HepG2 (cell line): ENCODE measurements at regions not wholly inside any gene's neighbourhood (a gene's known extent, or its start where the extent isn't known, plus 50 kb on each side); places are given as distances from the start of the nearest gene placed in this dataset.

Experiments
- CCAR2 ChIP-seq: fragments of 200-400 bp; formaldehyde crosslinking; optimal IDR thresholded peaks from 2 replicates; pipeline ENCODE3; 2018; ENCODE audit warnings: low read depth, mild to moderate bottlenecking, low read length, moderate library complexity
- IRF2 ChIP-seq: IDR thresholded peaks from 2 replicates; pipeline ENCODE4 v1.6.1; 2018; ENCODE audit warnings: missing genetic modification reagents, missing compliant biosample characterization
- JARID2 ChIP-seq: sonication (generic); formaldehyde crosslinking; IDR thresholded peaks from 2 replicates; pipeline ENCODE4 v1.8.1; 2023; ENCODE audit warnings: missing genetic modification reagents, inconsistent platforms; ENCODE audit not compliant: insufficient replicate concordance
- MIER2 ChIP-seq: IDR thresholded peaks from 2 replicates; pipeline ENCODE4 v1.6.1; 2016; ENCODE audit warnings: missing biosample characterization, missing genetic modification reagents
- NRL ChIP-seq: sonication (generic); formaldehyde crosslinking; IDR thresholded peaks from 2 replicates; pipeline ENCODE4 v1.5.0; 2020; ENCODE audit warnings: missing genetic modification reagents, mild to moderate bottlenecking, moderate library complexity, borderline replicate concordance
- YEATS4 ChIP-seq: sonication (generic); formaldehyde crosslinking; IDR thresholded peaks from 2 replicates; pipeline ENCODE4 v1.4.0; 2020; ENCODE audit warnings: missing genetic modification reagents, borderline replicate concordance
- ZKSCAN5 ChIP-seq: sonication (generic); formaldehyde crosslinking; IDR thresholded peaks from 2 replicates; pipeline ENCODE4 v1.5.1; 2020; ENCODE audit warnings: mild to moderate bottlenecking, missing genetic modification reagents
- ZNF550 ChIP-seq: sonication (generic); formaldehyde crosslinking; IDR thresholded peaks from 2 replicates; pipeline ENCODE4 v1.4.0; 2020; ENCODE audit warnings: mild to moderate bottlenecking, missing genetic modification reagents, borderline replicate concordance
- TF ChIP-seq, protein P1 (sequence below): sonication (generic); formaldehyde crosslinking; IDR thresholded peaks from 2 replicates; pipeline ENCODE4 v1.5.1; 2020; ENCODE audit warnings: mild to moderate bottlenecking, missing genetic modification reagents, borderline replicate concordance
- TF ChIP-seq, protein P2 (sequence below): sonication (generic); formaldehyde crosslinking; IDR thresholded peaks from 2 replicates; pipeline ENCODE4 v1.4.0; 2020; ENCODE audit warnings: missing genetic modification reagents
- TF ChIP-seq, protein P3 (sequence below): sonication (generic); formaldehyde crosslinking; IDR thresholded peaks from 2 replicates; pipeline ENCODE4 v1.5.1; 2020; ENCODE audit warnings: mild to moderate bottlenecking, missing genetic modification reagents, borderline replicate concordance
- TF ChIP-seq, protein P4 (sequence below): sonication (generic); formaldehyde crosslinking; IDR thresholded peaks from 2 replicates; pipeline ENCODE4 v1.4.0; 2020; ENCODE audit warnings: mild to moderate bottlenecking, missing genetic modification reagents, borderline replicate concordance

DNA sequence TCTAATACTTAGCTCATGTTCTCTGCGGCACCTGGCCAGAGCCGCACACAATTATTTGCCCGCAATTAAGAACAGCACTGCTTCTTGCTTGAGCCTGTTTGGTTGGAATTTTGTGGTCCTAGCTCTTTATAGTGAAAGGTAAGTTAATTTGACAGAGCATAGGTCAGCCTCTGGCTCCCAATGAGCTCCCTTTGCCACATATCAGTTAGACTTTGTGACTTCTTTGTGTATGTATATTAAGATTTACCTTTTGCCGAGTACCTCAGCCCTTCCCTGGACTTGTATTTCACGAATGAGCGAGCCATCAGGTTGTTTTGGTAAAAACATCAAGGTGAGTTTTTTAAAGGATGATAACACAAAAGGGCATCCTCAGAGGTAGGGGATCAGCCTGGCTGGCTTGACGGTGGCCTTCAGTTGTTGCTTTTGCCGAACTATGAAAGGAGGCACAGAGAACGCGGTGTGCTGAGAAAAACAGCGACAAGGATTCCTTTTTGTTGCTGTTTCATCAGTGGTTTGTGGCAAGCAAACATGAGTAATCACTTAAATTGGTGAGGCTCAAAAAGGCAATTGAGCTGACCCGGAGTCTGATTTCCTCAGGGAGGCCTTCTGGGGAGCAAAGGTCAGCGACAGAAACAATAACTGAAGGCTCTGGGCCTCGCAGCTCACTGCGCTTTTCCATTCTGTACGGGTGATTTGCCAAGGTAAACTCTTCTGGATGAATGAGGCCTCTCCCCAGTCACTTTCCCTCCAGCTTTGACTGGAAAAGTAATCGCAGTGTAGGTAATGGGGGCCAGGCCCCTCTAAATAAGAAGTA lies 163.6 kb downstream of the HS3ST3A1 start (continued):
- TF ChIP-seq, protein P1, sequence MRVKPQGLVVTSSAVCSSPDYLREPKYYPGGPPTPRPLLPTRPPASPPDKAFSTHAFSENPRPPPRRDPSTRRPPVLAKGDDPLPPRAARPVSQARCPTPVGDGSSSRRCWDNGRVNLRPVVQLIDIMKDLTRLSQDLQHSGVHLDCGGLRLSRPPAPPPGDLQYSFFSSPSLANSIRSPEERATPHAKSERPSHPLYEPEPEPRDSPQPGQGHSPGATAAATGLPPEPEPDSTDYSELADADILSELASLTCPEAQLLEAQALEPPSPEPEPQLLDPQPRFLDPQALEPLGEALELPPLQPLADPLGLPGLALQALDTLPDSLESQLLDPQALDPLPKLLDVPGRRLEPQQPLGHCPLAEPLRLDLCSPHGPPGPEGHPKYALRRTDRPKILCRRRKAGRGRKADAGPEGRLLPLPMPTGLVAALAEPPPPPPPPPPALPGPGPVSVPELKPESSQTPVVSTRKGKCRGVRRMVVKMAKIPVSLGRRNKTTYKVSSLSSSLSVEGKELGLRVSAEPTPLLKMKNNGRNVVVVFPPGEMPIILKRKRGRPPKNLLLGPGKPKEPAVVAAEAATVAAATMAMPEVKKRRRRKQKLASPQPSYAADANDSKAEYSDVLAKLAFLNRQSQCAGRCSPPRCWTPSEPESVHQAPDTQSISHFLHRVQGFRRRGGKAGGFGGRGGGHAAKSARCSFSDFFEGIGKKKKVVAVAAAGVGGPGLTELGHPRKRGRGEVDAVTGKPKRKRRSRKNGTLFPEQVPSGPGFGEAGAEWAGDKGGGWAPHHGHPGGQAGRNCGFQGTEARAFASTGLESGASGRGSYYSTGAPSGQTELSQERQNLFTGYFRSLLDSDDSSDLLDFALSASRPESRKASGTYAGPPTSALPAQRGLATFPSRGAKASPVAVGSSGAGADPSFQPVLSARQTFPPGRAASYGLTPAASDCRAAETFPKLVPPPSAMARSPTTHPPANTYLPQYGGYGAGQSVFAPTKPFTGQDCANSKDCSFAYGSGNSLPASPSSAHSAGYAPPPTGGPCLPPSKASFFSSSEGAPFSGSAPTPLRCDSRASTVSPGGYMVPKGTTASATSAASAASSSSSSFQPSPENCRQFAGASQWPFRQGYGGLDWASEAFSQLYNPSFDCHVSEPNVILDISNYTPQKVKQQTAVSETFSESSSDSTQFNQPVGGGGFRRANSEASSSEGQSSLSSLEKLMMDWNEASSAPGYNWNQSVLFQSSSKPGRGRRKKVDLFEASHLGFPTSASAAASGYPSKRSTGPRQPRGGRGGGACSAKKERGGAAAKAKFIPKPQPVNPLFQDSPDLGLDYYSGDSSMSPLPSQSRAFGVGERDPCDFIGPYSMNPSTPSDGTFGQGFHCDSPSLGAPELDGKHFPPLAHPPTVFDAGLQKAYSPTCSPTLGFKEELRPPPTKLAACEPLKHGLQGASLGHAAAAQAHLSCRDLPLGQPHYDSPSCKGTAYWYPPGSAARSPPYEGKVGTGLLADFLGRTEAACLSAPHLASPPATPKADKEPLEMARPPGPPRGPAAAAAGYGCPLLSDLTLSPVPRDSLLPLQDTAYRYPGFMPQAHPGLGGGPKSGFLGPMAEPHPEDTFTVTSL (CRISPR knock-in tag) = 0 out of 2 replicates have a peak, but pooled peaks have one; percentile 89
- no peak for TF ChIP-seq ZKSCAN5
- peak; percentile 37 for TF ChIP-seq YEATS4 (CRISPR knock-in tag)
- TF ChIP-seq ZNF550 = 0 out of 2 replicates have a peak, but pooled peaks have one; percentile 21
- peak; percentile 72; the same call in 1 of the 2 replicates for TF ChIP-seq MIER2
- no peak for TF ChIP-seq JARID2 (CRISPR knock-in tag)
- TF ChIP-seq, protein P2, sequence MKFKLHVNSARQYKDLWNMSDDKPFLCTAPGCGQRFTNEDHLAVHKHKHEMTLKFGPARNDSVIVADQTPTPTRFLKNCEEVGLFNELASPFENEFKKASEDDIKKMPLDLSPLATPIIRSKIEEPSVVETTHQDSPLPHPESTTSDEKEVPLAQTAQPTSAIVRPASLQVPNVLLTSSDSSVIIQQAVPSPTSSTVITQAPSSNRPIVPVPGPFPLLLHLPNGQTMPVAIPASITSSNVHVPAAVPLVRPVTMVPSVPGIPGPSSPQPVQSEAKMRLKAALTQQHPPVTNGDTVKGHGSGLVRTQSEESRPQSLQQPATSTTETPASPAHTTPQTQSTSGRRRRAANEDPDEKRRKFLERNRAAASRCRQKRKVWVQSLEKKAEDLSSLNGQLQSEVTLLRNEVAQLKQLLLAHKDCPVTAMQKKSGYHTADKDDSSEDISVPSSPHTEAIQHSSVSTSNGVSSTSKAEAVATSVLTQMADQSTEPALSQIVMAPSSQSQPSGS = peak; percentile 67
- TF ChIP-seq NRL (CRISPR knock-in tag) = no peak
- TF ChIP-seq, protein P3, sequence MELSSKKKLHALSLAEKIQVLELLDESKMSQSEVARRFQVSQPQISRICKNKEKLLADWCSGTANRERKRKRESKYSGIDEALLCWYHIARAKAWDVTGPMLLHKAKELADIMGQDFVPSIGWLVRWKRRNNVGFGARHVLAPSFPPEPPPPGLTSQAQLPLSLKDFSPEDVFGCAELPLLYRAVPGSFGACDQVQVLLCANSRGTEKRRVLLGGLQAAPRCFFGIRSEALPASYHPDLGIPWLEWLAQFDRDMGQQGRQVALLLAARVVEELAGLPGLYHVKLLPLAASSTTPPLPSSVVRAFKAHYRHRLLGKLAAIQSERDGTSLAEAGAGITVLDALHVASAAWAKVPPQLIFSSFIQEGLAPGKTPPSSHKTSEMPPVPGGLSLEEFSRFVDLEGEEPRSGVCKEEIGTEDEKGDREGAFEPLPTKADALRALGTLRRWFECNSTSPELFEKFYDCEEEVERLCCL (CRISPR knock-in tag) = no peak
- TF ChIP-seq IRF2 = peak; percentile 59; the same call in 1 of the 2 replicates
- TF ChIP-seq CCAR2 = no peak
- TF ChIP-seq, protein P4, sequence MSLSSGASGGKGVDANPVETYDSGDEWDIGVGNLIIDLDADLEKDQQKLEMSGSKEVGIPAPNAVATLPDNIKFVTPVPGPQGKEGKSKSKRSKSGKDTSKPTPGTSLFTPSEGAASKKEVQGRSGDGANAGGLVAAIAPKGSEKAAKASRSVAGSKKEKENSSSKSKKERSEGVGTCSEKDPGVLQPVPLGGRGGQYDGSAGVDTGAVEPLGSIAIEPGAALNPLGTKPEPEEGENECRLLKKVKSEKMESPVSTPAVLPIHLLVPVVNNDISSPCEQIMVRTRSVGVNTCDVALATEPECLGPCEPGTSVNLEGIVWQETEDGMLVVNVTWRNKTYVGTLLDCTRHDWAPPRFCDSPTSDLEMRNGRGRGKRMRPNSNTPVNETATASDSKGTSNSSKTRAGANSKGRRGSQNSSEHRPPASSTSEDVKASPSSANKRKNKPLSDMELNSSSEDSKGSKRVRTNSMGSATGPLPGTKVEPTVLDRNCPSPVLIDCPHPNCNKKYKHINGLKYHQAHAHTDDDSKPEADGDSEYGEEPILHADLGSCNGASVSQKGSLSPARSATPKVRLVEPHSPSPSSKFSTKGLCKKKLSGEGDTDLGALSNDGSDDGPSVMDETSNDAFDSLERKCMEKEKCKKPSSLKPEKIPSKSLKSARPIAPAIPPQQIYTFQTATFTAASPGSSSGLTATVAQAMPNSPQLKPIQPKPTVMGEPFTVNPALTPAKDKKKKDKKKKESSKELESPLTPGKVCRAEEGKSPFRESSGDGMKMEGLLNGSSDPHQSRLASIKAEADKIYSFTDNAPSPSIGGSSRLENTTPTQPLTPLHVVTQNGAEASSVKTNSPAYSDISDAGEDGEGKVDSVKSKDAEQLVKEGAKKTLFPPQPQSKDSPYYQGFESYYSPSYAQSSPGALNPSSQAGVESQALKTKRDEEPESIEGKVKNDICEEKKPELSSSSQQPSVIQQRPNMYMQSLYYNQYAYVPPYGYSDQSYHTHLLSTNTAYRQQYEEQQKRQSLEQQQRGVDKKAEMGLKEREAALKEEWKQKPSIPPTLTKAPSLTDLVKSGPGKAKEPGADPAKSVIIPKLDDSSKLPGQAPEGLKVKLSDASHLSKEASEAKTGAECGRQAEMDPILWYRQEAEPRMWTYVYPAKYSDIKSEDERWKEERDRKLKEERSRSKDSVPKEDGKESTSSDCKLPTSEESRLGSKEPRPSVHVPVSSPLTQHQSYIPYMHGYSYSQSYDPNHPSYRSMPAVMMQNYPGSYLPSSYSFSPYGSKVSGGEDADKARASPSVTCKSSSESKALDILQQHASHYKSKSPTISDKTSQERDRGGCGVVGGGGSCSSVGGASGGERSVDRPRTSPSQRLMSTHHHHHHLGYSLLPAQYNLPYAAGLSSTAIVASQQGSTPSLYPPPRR (CRISPR knock-in tag) = peak; percentile 79
